ENCODE measurements at regions not wholly inside any gene's neighbourhood (a gene's known extent, or its start where the extent isn't known, plus 50 kb on each side); places are given as distances from the start of the nearest gene placed in this dataset.
A peak's percentile ranks its signal among the peaks of the same experiment; 100 is the strongest.

DNA sequence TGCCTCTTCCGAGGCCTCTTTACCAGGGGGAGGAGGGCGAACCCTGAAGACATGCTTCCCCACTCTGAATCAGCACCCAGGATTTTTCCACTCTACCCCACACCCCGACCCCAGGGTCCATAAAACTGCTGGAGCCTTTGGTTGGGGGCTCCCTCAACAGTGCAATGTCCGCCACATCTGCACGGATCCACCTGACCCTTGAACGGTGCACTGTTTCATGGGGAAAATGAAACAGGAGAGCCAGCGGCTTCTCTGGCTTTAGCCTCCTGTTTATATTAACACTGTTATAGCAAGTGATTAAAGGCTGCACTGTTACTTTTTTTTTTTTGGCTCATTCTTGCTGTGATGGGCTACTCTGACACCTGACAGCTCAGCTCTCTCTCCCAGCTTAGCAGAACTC, 124.1 kb upstream of the DLG1 start (continued):
- no peak for TF ChIP-seq SRSF1 (optimal IDR thresholded peaks at IDR 0.05; ENCODE audit: low read depth, low read length)
- no peak for TF ChIP-seq SMARCC2 (IDR thresholded peaks at IDR 0.05)
- no peak for TF ChIP-seq RFXANK (CRISPR knock-in tag; IDR thresholded peaks at IDR 0.05)
- no peak for TF ChIP-seq KLF12 (CRISPR knock-in tag; IDR thresholded peaks at IDR 0.05; ENCODE audit: borderline replicate concordance)
- TF ChIP-seq FOXK1 (CRISPR knock-in tag; IDR thresholded peaks at IDR 0.05; ENCODE audit: borderline replicate concordance, low read depth) = no peak
- TF ChIP-seq ATM (IDR thresholded peaks at IDR 0.05; ENCODE audit: borderline replicate concordance) = no peak
- TF ChIP-seq NFIB (CRISPR knock-in tag; IDR thresholded peaks at IDR 0.05; ENCODE audit: borderline replicate concordance) = no peak
- TF ChIP-seq DPF2 (CRISPR knock-in tag; IDR thresholded peaks at IDR 0.05; ENCODE audit: borderline replicate concordance, low read depth) = no peak
- TF ChIP-seq, protein P1, sequence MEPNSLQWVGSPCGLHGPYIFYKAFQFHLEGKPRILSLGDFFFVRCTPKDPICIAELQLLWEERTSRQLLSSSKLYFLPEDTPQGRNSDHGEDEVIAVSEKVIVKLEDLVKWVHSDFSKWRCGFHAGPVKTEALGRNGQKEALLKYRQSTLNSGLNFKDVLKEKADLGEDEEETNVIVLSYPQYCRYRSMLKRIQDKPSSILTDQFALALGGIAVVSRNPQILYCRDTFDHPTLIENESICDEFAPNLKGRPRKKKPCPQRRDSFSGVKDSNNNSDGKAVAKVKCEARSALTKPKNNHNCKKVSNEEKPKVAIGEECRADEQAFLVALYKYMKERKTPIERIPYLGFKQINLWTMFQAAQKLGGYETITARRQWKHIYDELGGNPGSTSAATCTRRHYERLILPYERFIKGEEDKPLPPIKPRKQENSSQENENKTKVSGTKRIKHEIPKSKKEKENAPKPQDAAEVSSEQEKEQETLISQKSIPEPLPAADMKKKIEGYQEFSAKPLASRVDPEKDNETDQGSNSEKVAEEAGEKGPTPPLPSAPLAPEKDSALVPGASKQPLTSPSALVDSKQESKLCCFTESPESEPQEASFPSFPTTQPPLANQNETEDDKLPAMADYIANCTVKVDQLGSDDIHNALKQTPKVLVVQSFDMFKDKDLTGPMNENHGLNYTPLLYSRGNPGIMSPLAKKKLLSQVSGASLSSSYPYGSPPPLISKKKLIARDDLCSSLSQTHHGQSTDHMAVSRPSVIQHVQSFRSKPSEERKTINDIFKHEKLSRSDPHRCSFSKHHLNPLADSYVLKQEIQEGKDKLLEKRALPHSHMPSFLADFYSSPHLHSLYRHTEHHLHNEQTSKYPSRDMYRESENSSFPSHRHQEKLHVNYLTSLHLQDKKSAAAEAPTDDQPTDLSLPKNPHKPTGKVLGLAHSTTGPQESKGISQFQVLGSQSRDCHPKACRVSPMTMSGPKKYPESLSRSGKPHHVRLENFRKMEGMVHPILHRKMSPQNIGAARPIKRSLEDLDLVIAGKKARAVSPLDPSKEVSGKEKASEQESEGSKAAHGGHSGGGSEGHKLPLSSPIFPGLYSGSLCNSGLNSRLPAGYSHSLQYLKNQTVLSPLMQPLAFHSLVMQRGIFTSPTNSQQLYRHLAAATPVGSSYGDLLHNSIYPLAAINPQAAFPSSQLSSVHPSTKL (CRISPR knock-in tag; IDR thresholded peaks at IDR 0.05) = peak; percentile 19; the same call in 1 of the 2 replicates
- 0 out of 4 replicates have a peak, but pooled peaks of 1 of the 2 experiments have one; percentile 32 for TF ChIP-seq POLR2A (IDR thresholded peaks at IDR 0.05; ENCODE audit: insufficient read depth in 1 of 2, low read depth in 2 of 2, low read length in 2 of 2)
- TF ChIP-seq ZNF260 (CRISPR knock-in tag; IDR thresholded peaks at IDR 0.05; ENCODE audit: borderline replicate concordance, low read depth) = no peak
- no peak for TF ChIP-seq ZNF17 (CRISPR knock-in tag; IDR thresholded peaks at IDR 0.05)
- 0 out of 2 replicates have a peak, but pooled peaks have one; percentile 16 for TF ChIP-seq TARDBP (CRISPR knock-in tag; IDR thresholded peaks at IDR 0.05)
- no peak for TF ChIP-seq SNAPC2 (CRISPR knock-in tag; IDR thresholded peaks at IDR 0.05)
- no peak for TF ChIP-seq CCAR2 (optimal IDR thresholded peaks at IDR 0.05; ENCODE audit: low read depth, low read length)
- TF ChIP-seq ZNF24 (IDR thresholded peaks at IDR 0.05) = no peak
- TF ChIP-seq MTF2 (CRISPR knock-in tag; IDR thresholded peaks at IDR 0.05; ENCODE audit: borderline replicate concordance) = no peak
- no peak for TF ChIP-seq ONECUT2 (CRISPR knock-in tag; IDR thresholded peaks at IDR 0.05)
- TF ChIP-seq, protein P2, sequence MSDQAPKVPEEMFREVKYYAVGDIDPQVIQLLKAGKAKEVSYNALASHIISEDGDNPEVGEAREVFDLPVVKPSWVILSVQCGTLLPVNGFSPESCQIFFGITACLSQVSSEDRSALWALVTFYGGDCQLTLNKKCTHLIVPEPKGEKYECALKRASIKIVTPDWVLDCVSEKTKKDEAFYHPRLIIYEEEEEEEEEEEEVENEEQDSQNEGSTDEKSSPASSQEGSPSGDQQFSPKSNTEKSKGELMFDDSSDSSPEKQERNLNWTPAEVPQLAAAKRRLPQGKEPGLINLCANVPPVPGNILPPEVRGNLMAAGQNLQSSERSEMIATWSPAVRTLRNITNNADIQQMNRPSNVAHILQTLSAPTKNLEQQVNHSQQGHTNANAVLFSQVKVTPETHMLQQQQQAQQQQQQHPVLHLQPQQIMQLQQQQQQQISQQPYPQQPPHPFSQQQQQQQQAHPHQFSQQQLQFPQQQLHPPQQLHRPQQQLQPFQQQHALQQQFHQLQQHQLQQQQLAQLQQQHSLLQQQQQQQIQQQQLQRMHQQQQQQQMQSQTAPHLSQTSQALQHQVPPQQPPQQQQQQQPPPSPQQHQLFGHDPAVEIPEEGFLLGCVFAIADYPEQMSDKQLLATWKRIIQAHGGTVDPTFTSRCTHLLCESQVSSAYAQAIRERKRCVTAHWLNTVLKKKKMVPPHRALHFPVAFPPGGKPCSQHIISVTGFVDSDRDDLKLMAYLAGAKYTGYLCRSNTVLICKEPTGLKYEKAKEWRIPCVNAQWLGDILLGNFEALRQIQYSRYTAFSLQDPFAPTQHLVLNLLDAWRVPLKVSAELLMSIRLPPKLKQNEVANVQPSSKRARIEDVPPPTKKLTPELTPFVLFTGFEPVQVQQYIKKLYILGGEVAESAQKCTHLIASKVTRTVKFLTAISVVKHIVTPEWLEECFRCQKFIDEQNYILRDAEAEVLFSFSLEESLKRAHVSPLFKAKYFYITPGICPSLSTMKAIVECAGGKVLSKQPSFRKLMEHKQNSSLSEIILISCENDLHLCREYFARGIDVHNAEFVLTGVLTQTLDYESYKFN (CRISPR knock-in tag; conservative IDR thresholded peaks at IDR 0.05) = peak; percentile 76
- no peak for TF ChIP-seq FOXJ3 (CRISPR knock-in tag; IDR thresholded peaks at IDR 0.05; ENCODE audit: borderline replicate concordance)
- no peak for TF ChIP-seq MXD4 (CRISPR knock-in tag; IDR thresholded peaks at IDR 0.05)
- TF ChIP-seq, protein P3, sequence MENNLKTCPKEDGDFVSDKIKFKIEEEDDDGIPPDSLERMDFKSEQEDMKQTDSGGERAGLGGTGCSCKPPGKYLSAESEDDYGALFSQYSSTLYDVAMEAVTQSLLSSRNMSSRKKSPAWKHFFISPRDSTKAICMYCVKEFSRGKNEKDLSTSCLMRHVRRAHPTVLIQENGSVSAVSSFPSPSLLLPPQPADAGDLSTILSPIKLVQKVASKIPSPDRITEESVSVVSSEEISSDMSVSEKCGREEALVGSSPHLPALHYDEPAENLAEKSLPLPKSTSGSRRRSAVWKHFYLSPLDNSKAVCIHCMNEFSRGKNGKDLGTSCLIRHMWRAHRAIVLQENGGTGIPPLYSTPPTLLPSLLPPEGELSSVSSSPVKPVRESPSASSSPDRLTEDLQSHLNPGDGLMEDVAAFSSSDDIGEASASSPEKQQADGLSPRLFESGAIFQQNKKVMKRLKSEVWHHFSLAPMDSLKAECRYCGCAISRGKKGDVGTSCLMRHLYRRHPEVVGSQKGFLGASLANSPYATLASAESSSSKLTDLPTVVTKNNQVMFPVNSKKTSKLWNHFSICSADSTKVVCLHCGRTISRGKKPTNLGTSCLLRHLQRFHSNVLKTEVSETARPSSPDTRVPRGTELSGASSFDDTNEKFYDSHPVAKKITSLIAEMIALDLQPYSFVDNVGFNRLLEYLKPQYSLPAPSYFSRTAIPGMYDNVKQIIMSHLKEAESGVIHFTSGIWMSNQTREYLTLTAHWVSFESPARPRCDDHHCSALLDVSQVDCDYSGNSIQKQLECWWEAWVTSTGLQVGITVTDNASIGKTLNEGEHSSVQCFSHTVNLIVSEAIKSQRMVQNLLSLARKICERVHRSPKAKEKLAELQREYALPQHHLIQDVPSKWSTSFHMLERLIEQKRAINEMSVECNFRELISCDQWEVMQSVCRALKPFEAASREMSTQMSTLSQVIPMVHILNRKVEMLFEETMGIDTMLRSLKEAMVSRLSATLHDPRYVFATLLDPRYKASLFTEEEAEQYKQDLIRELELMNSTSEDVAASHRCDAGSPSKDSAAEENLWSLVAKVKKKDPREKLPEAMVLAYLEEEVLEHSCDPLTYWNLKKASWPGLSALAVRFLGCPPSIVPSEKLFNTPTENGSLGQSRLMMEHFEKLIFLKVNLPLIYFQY (CRISPR knock-in tag; IDR thresholded peaks at IDR 0.05; ENCODE audit: borderline replicate concordance) = no peak

Measured in HepG2 (cell line).